ENCODE measurements at regions not wholly inside any gene's neighbourhood (a gene's known extent, or its start where the extent isn't known, plus 50 kb on each side); places are given as distances from the start of the nearest gene placed in this dataset.

- Histone ChIP-seq H3K4me3 (ENCODE audit: low read depth, low read length) (no peak overlapping the region), H3K36me3 (no peaks in the 10 kb centered on the region), H3K27me3 (ENCODE audit: insufficient read depth, low read depth, severe bottlenecking) (peaks cover 19% of the 10 kb centered on the region), H3K27ac (no peak overlapping the region), H3K9me3 (ENCODE audit: severe bottlenecking) (no peaks in the 10 kb centered on the region)
- DNase-seq, result no peak
- no peak for TF ChIP-seq CTCF (IDR thresholded peaks at IDR 0.05; ENCODE audit: low read depth, low read length)
Measured at GRCh38 chr6:55003719-55004430, 157.3 kb downstream of the FAM83B start.

- no peaks in the 10 kb centered on the region for H3K9me3 ChIP-seq (ENCODE audit: severe bottlenecking)
- DNase-seq, result peak; percentile 79
- no peak overlapping the region for H3K27ac ChIP-seq
- peaks cover 12% of the 10 kb centered on the region for H3K27me3 ChIP-seq (ENCODE audit: insufficient read depth, low read depth, severe bottlenecking)
- H3K4me3 ChIP-seq (ENCODE audit: low read depth, low read length), result no peak overlapping the region
- no peaks in the 10 kb centered on the region for H3K36me3 ChIP-seq
- TF ChIP-seq CTCF (IDR thresholded peaks at IDR 0.05; ENCODE audit: low read depth, low read length), result no peak
Measured at GRCh38 chr6:55009131-55009530, 162.6 kb downstream of the FAM83B start.

- no peak overlapping the region for H3K4me3 ChIP-seq (ENCODE audit: low read depth, low read length)
- peaks cover 12% of the 10 kb centered on the region for H3K27me3 ChIP-seq (ENCODE audit: insufficient read depth, low read depth, severe bottlenecking)
- no peak overlapping the region for H3K27ac ChIP-seq
- no peak for TF ChIP-seq CTCF (IDR thresholded peaks at IDR 0.05; ENCODE audit: low read depth, low read length)
- no peaks in the 10 kb centered on the region for H3K9me3 ChIP-seq (ENCODE audit: severe bottlenecking)
- H3K36me3 ChIP-seq, result no peaks in the 10 kb centered on the region
- no peak for DNase-seq
Measured at GRCh38 chr6:55011034-55011433, 163.3 kb upstream of the HCRTR2 start.

- TF ChIP-seq CTCF (IDR thresholded peaks at IDR 0.05; ENCODE audit: low read depth, low read length), result no peak
- DNase-seq, result no peak
- Histone ChIP-seq H3K27me3 (ENCODE audit: insufficient read depth, low read depth, severe bottlenecking) (peaks cover 4% of the 10 kb centered on the region), H3K36me3 (no peaks in the 10 kb centered on the region), H3K4me3 (ENCODE audit: low read depth, low read length) (no peak overlapping the region), H3K9me3 (ENCODE audit: severe bottlenecking) (no peaks in the 10 kb centered on the region), H3K27ac (no peak overlapping the region)
Measured at GRCh38 chr6:55012454-55012853, 161.9 kb upstream of the HCRTR2 start.

GRCh38 chr6:55014321-55015088 is 159.8 kb upstream of the HCRTR2 start:
- Histone ChIP-seq H3K9me3 (ENCODE audit: severe bottlenecking) (no peaks in the 10 kb centered on the region), H3K27ac (no peak overlapping the region), H3K27me3 (ENCODE audit: insufficient read depth, low read depth, severe bottlenecking) (no peaks in the 10 kb centered on the region), H3K4me3 (ENCODE audit: low read depth, low read length) (no peak overlapping the region), H3K36me3 (no peaks in the 10 kb centered on the region)
- DNase-seq, result no peak
- no peak for TF ChIP-seq CTCF (IDR thresholded peaks at IDR 0.05; ENCODE audit: low read depth, low read length)
